NCI-H510A (cell line): ENCODE measurements at regions not wholly inside any gene's neighbourhood (a gene's known extent, or its start where the extent isn't known, plus 50 kb on each side); places are given as distances from the start of the nearest gene placed in this dataset.

ENCODE experiments used
- DNase-seq: peaks from one replicate; lab custom pipeline; 2025; lab: John Stamatoyannopoulos, UW

DNA sequence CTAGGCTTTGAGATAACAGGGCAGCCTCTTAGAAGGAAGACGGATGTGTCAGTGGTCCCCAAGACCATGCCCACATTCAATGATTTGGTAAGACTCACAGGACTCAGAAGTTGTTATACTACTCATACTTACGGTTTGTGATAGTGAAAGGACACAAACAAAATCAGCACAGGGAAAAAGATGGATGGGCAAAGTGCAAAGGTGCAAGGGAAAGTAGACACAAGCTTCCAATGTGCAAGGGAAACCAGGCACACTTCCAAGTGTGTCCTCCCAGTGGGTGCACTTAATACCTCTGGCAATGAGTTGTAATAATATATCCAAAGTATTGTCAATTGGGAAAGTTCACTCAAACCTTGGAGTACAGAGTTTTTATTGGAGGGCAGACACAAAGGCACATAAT, 53.8 kb upstream of the VCX start:
- DNase-seq, result no peak

DNA sequence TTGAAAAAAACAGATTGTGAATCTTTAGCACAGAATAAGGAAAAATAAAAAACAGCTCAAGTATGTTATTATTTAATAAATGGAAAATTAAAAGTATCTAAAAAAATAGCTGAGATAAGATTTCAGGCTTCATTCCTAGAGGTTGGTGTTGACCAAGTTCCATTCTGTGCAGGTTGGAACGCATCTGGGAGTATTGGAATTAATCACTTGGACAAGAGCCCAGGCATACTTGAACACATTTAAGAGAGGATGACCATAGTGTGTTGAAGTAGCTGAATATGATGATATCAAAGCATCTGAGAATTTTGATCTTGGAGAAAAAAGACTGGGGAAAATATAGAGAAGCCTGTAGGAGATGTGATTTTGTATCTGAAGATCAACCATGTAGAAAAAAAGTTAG, 54.6 kb upstream of the VCX start:
- no peak for DNase-seq

DNA sequence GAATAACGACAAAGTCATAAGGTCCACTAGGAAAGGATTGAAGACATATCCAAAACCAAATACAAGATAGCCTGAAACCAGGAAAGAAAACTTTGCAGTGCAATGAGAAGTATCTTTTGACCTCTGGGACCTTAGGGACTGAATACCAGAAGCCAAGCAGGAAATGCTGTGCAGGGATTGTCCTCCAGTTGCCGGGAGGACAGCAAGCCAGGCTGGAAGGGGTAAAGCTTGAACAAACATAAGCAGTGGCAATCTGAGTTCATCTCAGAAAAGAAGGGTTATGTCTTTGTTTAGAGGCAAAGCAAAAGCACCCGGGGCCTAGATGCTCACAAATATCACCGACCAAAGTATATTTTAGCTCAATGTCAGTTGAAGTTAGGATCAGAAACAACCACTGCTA, 55.3 kb upstream of the VCX start:
- DNase-seq, result no peak

DNA sequence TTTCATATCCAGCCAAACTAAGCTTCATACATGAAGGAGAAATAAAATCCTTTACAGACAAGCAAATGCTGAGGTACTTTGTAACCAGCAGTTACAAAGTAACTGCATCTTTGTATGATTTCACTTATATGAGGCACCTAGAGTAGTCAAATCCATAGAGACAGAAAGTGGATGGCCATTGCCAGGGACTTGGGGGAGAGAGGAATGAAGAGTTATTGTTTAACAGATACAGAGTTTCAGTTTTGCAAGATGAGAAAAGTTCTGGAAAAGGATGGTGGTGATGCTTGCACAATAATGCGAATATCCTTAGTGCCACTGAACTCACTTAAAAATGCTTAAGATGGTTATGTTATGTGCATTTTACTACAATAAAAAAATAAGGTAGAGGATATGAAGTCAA, 58.4 kb upstream of the VCX start:
- no peak for DNase-seq

- no peak for DNase-seq
These were observed 63.3 kb upstream of the VCX start for GRCh38 chrX:7779644-7780043.

DNA sequence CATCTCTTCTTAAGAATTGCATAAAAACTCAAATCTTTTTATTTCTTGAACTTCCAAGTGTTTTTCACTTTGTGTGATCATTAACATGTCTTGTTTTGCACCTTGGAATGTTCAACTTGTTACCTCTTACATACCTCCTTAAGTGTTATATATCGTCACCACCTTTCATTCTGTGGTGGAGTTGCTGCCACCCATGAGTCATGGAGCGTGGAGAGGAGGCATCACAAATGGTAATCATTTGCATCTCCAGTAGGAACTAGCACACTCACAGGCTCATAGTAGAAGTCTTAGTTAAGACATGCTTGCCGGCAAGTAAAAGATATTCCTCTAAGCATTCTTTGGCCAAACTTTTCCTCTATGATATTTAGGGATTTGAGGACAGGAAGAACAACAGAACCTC, 67.0 kb upstream of the VCX start:
- no peak for DNase-seq

GRCh38 chrX:7771788-7772438, 71.1 kb upstream of the VCX start:
- DNase-seq, result no peak

GRCh38 chrX:7759830-7760229, 83.1 kb upstream of the VCX start:
- DNase-seq, result no peak

DNA sequence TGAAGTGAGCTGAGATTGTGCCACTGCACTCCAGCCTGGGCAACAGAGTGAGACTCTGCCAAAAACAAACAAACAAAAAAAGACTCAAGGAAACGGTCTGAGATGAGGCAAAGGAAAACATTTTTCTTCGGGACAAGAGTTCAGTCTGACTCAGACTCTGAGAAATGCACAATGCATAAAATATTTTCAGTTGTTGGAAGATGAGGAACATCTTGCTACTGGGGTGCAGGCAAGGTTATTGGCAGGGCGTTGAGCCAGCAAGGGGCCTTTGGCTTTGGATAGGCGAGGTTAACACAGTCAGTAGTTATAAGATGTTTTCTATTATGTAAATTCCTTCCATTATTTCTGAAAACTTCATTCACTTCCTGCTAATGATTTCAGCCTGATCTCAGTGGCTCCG, 96.1 kb upstream of the VCX start:
- DNase-seq, result no peak

GRCh38 chrX:7730071-7730470, 112.9 kb upstream of the VCX start:
- DNase-seq, result no peak

DNA sequence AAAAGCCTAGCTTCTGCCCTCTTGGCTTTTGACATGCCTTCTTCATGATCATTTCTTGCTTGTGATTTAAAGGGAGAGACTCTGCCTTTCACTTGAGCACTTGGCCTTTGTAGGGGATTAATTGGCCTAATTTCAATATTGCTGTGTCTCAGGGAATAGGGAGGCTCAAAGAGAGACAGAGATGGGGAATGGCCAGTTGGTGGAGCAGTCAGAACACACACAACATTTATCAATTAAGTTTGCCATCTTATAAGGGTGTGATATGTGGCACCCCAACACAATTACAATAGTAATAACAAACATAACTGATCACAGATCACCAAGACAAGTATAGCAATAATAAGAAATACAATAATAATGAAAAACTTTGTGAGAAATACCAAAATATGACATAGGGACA, 122.5 kb upstream of the VCX start:
- no peak for DNase-seq

GRCh38 chrX:7714351-7714750, 128.6 kb upstream of the VCX start:
- no peak for DNase-seq

DNA sequence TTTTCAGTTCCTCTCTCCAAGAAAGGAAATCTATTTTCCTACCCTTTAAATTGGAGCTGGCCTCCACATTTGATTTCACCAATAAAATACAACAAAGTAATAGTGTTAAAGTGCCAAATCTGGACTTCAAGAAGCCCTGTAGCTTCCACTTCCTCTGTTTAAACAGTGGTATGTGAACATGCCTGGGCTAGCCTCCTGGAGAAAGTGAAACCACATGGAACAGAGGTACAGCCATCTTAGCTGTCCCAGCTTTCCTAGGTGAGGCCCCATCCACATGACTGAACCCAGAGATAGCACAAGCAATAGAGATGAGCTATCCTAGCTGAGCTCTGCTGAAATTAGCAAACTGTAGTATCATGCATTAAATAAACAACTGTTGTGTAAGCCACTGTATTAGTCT, 131.8 kb upstream of the VCX start:
- DNase-seq, result peak; percentile 3

DNA sequence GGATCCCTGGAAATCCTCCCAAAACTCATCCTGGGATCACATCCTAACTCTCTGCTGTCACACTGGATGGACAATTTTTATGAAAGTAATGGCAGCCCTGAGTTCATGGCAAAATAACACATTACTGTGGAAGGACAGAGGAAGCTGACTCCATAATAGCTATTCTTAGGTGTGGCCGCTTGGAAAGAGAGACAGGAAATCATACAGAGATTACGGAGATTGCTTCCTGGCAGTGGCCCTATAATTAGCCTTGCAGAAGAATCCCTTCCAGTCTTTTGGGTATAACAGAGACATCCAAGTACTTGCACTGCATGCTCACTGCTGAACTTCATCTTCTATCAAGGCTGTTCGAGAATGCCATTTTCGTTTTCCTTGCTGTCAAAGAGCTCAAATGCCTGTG, 133.1 kb upstream of the VCX start:
- no peak for DNase-seq

DNA sequence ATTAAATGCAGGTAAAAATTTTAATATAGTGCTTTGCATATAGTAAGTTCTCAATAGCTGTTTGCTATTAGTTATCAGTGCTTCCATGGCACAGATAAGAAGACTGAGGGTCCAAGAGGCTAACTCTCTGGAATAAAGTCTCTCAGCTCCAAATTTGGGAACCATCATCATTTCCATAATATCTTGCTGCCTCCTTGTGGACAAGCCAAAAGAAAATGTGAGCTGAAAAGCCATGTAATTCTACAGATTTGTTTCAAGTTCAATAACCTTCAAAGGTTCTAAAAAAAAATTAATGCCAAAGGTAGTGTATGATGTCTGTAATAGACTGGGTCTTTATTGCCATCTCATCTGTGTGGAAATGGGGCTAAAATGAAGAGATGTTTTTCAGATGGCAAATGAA, 136.9 kb upstream of the VCX start:
- DNase-seq, result no peak

- DNase-seq, result no peak
These were observed 138.8 kb upstream of the VCX start for GRCh38 chrX:7704205-7704604.

DNA sequence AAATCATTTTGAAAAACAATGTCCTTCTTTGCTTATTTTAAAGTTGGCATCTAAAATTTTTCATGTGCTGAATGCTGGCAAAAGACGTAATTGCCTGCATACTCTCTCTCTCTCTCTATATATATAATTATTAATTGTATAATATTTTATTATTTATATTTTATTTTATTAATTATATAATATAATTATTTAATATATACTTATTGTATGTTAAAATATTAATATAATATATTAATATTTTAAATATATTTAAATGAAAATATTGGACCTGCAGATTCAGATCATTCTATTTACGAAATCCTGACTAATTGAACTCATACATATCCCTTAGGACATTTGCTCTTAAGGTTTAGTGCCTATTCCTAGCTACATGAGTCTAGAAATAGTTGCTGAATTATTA, 144.7 kb upstream of the VCX start:
- DNase-seq, result no peak

DNA sequence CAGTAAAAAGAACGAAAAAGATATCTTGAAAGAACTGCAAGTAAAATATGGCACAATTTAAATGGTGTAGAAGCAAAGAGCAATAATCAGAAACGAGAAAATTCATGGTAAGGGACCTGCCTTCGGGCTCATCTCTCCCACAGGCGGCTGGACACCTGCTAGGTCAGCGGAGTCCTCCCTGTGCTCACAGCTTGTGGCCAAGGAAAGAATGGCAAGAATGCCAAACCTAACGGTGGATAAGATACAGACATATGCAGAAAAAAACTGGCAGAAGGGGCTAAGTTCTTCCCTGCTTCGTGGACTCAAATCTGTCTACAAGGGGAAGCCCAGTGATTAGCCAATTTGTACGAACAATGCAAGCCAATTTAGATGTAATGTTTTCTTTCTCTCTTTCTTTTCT, 152.1 kb upstream of the VCX start:
- DNase-seq, result no peak

- no peak for DNase-seq
These were observed 153.1 kb upstream of the VCX start for GRCh38 chrX:7689791-7690412.

DNA sequence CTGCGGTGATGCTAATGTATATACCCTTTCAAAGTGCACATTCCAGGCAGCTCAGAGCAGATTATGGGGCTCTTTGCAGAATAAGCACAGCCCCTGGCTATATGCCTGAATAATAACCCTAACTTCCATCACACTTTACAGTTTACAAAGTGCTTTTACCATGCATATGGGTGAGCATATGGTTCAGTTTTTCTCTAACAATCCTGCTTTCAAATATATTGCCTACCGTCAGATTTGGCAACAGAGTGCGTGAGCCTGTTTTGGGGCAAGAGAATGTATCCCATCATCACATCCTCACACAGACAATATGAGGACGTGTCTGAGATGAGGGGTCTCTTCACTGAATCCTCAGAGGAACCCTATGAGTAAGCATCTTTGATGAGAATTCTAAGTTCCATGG, 162.8 kb upstream of the VCX start:
- no peak for DNase-seq

- DNase-seq, result no peak
These were observed 188.7 kb upstream of the VCX start for GRCh38 chrX:7654316-7654715.

DNA sequence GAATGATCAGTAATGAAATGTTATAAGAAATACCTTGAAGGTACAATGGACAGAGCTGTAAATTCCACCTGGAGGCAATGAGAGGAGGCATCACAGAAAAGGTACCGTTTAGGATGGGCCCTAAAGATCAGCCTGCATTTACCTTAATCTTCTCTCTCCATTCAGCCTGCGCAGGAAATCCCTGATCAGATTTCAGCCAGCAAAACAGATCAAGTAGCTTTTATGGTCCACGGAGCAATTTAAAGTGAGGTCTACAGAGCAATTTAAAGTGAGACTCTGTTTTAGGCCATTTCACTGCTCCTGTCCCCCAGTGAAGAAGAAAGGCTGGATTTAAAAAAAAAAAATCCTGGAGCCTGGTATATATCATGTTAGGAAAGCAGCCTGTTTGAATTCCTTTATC, 195.1 kb upstream of the VCX start:
- DNase-seq, result peak; percentile 1

DNA sequence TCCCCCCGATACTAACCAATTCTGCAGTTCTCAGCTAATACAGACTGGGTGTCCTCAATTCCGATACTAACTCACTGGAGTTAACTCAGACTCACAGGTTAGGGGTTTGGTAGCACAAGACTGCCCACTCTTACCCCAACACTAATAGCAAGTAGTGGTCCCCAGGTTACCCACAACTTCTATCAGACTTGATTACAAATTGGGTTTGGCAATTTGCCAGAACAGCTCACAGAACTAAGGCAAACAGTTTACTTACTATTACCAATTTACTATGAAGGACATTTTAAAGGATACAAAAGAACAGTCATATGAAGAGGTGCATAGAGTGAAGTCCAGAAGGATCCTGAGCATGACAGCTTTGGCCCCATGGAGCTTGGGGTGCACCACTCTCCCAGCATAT, 201.8 kb upstream of the VCX start:
- no peak for DNase-seq

GRCh38 chrX:7640392-7640791, 202.6 kb upstream of the VCX start:
- no peak for DNase-seq
